Ishikawa (cell line): ENCODE measurements at regions not wholly inside any gene's neighbourhood (a gene's known extent, or its start where the extent isn't known, plus 50 kb on each side); places are given as distances from the start of the nearest gene placed in this dataset.

Experiments
- CEBPB ChIP-seq: IDR thresholded peaks from 2 replicates; pipeline ENCODE4 v1.6.1; 2012
- CREB1 ChIP-seq: IDR thresholded peaks from 2 replicates; pipeline ENCODE4 v1.6.1; 2012; ENCODE audit warnings: low read depth
- EGR1 ChIP-seq: IDR thresholded peaks from 2 replicates; pipeline ENCODE4 v1.6.1; 2012
- EP300 ChIP-seq: IDR thresholded peaks from 2 replicates; pipeline ENCODE4 v1.6.1; 2012; ENCODE audit warnings: borderline replicate concordance
- FOXM1 ChIP-seq: IDR thresholded peaks from 2 replicates; pipeline ENCODE4 v1.6.1; 2012; ENCODE audit warnings: low read depth, borderline replicate concordance
- NFIC ChIP-seq: IDR thresholded peaks from 2 replicates; pipeline ENCODE4 v1.6.1; 2012
- RAD21 ChIP-seq: IDR thresholded peaks from 2 replicates; pipeline ENCODE4 v1.6.1; 2012; ENCODE audit warnings: low read depth
- TAF1 ChIP-seq: IDR thresholded peaks from 2 replicates; pipeline ENCODE4 v1.6.1; 2012; ENCODE audit warnings: low read depth, mild to moderate bottlenecking
- TCF12 ChIP-seq: IDR thresholded peaks from 2 replicates; pipeline ENCODE4 v1.6.1; 2012; ENCODE audit warnings: low read depth
- TEAD4 ChIP-seq: IDR thresholded peaks from 2 replicates; pipeline ENCODE4 v1.6.1; 2012
- YY1 ChIP-seq: IDR thresholded peaks from 2 replicates; pipeline ENCODE4 v1.6.1; 2012; ENCODE audit warnings: low read depth
- TF ChIP-seq, protein P1 (sequence below): IDR thresholded peaks from 2 replicates; pipeline ENCODE4 v1.6.1; 2012
- TF ChIP-seq, protein P2 (sequence below): IDR thresholded peaks from 2 replicates; pipeline ENCODE4 v1.6.1; 2012; ENCODE audit warnings: low read depth, mild to moderate bottlenecking
- TF ChIP-seq, protein P3 (sequence below): IDR thresholded peaks from 2 replicates; pipeline ENCODE4 v1.6.1; 2012

DNA sequence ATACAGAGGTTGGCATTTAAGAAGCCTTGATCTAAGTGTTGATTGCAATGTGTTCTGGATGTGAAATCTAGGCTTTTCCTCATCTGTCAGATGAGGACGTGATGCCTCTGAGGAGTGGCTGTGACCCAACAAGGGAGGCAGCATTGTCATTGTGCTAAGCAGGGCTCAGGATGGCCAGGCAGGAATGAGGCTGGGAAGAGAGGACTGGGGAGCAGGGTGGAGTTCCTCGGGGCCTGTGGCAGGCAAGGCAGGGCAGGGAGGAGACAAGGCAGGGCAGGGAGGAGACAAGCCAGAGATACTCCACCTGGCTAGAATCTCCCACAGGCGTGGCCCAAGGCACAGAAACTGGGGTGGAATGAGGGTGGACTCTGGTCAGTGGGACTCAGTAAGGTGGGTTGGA lies 116.6 kb downstream of the RPIA start:
- TF ChIP-seq, protein P1, sequence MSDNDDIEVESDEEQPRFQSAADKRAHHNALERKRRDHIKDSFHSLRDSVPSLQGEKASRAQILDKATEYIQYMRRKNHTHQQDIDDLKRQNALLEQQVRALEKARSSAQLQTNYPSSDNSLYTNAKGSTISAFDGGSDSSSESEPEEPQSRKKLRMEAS = no peak
- TF ChIP-seq TAF1 = no peak
- no peak for TF ChIP-seq RAD21
- no peak for TF ChIP-seq NFIC
- no peak for TF ChIP-seq EGR1
- no peak for TF ChIP-seq EP300
- no peak for TF ChIP-seq CEBPB
- TF ChIP-seq, protein P2, sequence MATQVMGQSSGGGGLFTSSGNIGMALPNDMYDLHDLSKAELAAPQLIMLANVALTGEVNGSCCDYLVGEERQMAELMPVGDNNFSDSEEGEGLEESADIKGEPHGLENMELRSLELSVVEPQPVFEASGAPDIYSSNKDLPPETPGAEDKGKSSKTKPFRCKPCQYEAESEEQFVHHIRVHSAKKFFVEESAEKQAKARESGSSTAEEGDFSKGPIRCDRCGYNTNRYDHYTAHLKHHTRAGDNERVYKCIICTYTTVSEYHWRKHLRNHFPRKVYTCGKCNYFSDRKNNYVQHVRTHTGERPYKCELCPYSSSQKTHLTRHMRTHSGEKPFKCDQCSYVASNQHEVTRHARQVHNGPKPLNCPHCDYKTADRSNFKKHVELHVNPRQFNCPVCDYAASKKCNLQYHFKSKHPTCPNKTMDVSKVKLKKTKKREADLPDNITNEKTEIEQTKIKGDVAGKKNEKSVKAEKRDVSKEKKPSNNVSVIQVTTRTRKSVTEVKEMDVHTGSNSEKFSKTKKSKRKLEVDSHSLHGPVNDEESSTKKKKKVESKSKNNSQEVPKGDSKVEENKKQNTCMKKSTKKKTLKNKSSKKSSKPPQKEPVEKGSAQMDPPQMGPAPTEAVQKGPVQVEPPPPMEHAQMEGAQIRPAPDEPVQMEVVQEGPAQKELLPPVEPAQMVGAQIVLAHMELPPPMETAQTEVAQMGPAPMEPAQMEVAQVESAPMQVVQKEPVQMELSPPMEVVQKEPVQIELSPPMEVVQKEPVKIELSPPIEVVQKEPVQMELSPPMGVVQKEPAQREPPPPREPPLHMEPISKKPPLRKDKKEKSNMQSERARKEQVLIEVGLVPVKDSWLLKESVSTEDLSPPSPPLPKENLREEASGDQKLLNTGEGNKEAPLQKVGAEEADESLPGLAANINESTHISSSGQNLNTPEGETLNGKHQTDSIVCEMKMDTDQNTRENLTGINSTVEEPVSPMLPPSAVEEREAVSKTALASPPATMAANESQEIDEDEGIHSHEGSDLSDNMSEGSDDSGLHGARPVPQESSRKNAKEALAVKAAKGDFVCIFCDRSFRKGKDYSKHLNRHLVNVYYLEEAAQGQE = no peak
- no peak for TF ChIP-seq YY1
- no peak for TF ChIP-seq FOXM1
- TF ChIP-seq, protein P3, sequence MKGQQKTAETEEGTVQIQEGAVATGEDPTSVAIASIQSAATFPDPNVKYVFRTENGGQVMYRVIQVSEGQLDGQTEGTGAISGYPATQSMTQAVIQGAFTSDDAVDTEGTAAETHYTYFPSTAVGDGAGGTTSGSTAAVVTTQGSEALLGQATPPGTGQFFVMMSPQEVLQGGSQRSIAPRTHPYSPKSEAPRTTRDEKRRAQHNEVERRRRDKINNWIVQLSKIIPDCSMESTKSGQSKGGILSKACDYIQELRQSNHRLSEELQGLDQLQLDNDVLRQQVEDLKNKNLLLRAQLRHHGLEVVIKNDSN = no peak
- no peak for TF ChIP-seq TCF12
- TF ChIP-seq TEAD4 = no peak
- TF ChIP-seq CREB1 = no peak
